ENCODE measurements at regions not wholly inside any gene's neighbourhood (a gene's known extent, or its start where the extent isn't known, plus 50 kb on each side); places are given as distances from the start of the nearest gene placed in this dataset.

DNA sequence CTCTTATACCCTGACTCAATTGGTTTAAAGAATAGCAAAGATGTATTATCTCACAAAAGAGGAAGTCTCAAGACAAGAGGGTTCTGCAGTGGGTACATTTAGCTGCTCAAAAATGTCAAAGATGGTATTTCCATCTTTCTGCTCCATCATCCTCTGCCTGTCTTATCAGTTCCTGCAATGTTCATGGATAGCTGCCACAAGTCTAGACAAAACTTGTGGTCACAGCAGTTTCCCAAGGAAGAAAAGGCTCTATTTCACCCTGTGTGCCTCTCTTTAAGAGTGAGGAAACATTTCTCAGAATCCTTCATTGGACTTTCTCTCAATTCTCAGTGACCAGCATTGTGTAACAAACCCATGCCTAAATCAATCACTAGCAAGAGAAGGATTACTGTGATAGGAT is 634.2 kb upstream of the AUTS2 start:
- Histone ChIP-seq H3K9me3 (ENCODE audit: control insufficient read depth, insufficient read depth, low read length) (no peaks in the 10 kb centered on the region), H3K79me2 (ENCODE audit: control insufficient read depth, low read length) (no peaks in the 10 kb centered on the region), H3K4me1 (ENCODE audit: control insufficient read depth, low read length) (no peaks in the 10 kb centered on the region), H3K4me2 (ENCODE audit: low read length) (no peak overlapping the region), H3K9me2 (replicated peaks; ENCODE audit: control insufficient read depth, low read length) (no peaks in the 10 kb centered on the region), H3K36me3 (ENCODE audit: control insufficient read depth, low read length) (no peaks in the 10 kb centered on the region), H3F3A (ENCODE audit: control insufficient read depth, insufficient read depth) (no peaks in the 10 kb centered on the region), H4K20me1 (ENCODE audit: control insufficient read depth, insufficient read depth, low read depth, low read length) (no peaks in the 10 kb centered on the region), H3K27me3 (ENCODE audit: control insufficient read depth, low read length) (no peaks in the 10 kb centered on the region), H3K4me3 (ENCODE audit: low read length) (no peak overlapping the region), H3K27ac (ENCODE audit: low read depth, low read length) (no peak overlapping the region)
- TF ChIP-seq, protein P1, sequence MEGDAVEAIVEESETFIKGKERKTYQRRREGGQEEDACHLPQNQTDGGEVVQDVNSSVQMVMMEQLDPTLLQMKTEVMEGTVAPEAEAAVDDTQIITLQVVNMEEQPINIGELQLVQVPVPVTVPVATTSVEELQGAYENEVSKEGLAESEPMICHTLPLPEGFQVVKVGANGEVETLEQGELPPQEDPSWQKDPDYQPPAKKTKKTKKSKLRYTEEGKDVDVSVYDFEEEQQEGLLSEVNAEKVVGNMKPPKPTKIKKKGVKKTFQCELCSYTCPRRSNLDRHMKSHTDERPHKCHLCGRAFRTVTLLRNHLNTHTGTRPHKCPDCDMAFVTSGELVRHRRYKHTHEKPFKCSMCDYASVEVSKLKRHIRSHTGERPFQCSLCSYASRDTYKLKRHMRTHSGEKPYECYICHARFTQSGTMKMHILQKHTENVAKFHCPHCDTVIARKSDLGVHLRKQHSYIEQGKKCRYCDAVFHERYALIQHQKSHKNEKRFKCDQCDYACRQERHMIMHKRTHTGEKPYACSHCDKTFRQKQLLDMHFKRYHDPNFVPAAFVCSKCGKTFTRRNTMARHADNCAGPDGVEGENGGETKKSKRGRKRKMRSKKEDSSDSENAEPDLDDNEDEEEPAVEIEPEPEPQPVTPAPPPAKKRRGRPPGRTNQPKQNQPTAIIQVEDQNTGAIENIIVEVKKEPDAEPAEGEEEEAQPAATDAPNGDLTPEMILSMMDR (IDR thresholded peaks at IDR 0.05; ENCODE audit: low read depth, low read length, poor library complexity, severe bottlenecking), result no peak
- no peak for TF ChIP-seq EZH2phosphoT487 (IDR thresholded peaks at IDR 0.05; ENCODE audit: borderline replicate concordance, low read length)

DNA sequence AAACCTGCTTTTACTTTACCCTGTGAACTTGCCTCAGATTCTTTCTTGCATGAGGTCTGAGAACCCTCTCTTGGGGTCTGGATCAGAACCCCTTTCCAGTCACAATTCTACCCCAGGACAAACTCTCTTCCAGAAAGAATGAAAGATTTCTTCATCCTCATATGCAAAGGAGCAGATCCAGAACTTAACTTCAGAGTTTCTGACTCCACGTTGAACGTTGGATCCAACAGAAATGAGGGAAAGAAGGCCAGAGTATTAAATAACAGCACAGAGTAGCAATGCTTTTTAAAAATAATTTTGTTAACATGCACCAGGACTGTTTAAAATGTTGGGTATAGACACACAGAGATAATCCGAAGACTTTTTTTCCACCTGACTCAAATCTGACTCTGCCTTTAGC is 632.9 kb upstream of the AUTS2 start:
- no peaks in the 10 kb centered on the region for H3K4me1 ChIP-seq (ENCODE audit: control insufficient read depth, low read length)
- no peaks in the 10 kb centered on the region for H3F3A ChIP-seq (ENCODE audit: control insufficient read depth, insufficient read depth)
- no peak overlapping the region for H3K4me2 ChIP-seq (ENCODE audit: low read length)
- H3K9me2 ChIP-seq (replicated peaks; ENCODE audit: control insufficient read depth, low read length), result no peaks in the 10 kb centered on the region
- H3K4me3 ChIP-seq (ENCODE audit: low read length), result no peak overlapping the region
- no peaks in the 10 kb centered on the region for H3K79me2 ChIP-seq (ENCODE audit: control insufficient read depth, low read length)
- no peaks in the 10 kb centered on the region for H4K20me1 ChIP-seq (ENCODE audit: control insufficient read depth, insufficient read depth, low read depth, low read length)
- no peak overlapping the region for H3K27ac ChIP-seq (ENCODE audit: low read depth, low read length)
- TF ChIP-seq, protein P1 (IDR thresholded peaks at IDR 0.05; ENCODE audit: low read depth, low read length, poor library complexity, severe bottlenecking), result no peak
- TF ChIP-seq EZH2phosphoT487 (IDR thresholded peaks at IDR 0.05; ENCODE audit: borderline replicate concordance, low read length), result no peak
- H3K36me3 ChIP-seq (ENCODE audit: control insufficient read depth, low read length), result no peaks in the 10 kb centered on the region
- H3K9me3 ChIP-seq (ENCODE audit: control insufficient read depth, insufficient read depth, low read length), result no peaks in the 10 kb centered on the region
- no peaks in the 10 kb centered on the region for H3K27me3 ChIP-seq (ENCODE audit: control insufficient read depth, low read length)

DNA sequence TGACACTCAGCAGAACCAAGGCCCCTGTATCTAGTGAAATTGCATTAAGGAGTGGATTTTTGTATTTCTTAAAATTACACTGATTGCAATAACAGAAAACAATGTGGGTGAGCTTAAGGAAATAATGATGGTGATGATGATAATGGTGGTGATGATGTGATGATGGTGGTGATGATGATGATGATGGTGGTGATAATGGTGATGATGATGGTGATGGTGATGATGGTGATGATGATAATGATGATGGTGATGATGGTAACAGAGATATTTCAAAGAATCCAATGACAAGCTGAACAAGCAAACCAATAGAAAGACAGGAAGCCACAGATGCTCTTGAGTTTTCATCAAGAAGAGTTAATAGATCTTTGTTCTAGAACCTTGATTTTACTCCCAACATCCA is 630.7 kb upstream of the AUTS2 start:
- no peaks in the 10 kb centered on the region for H4K20me1 ChIP-seq (ENCODE audit: control insufficient read depth, insufficient read depth, low read depth, low read length)
- no peaks in the 10 kb centered on the region for H3K9me3 ChIP-seq (ENCODE audit: control insufficient read depth, insufficient read depth, low read length)

More for the DNA sequence above, 630.7 kb upstream of the AUTS2 start:
- TF ChIP-seq, protein P1 (IDR thresholded peaks at IDR 0.05; ENCODE audit: low read depth, low read length, poor library complexity, severe bottlenecking), result no peak
- no peak for TF ChIP-seq EZH2phosphoT487 (IDR thresholded peaks at IDR 0.05; ENCODE audit: borderline replicate concordance, low read length)
- Histone ChIP-seq H3K4me2 (ENCODE audit: low read length) (no peak overlapping the region), H3K4me3 (ENCODE audit: low read length) (no peak overlapping the region), H3K27ac (ENCODE audit: low read depth, low read length) (no peak overlapping the region), H3K9me2 (replicated peaks; ENCODE audit: control insufficient read depth, low read length) (no peaks in the 10 kb centered on the region), H3K4me1 (ENCODE audit: control insufficient read depth, low read length) (no peaks in the 10 kb centered on the region), H3F3A (ENCODE audit: control insufficient read depth, insufficient read depth) (no peaks in the 10 kb centered on the region), H3K36me3 (ENCODE audit: control insufficient read depth, low read length) (no peaks in the 10 kb centered on the region), H3K27me3 (ENCODE audit: control insufficient read depth, low read length) (no peaks in the 10 kb centered on the region), H3K79me2 (ENCODE audit: control insufficient read depth, low read length) (no peaks in the 10 kb centered on the region)

Data from DOHH2 (cell line).